NOMO-1 (cell line): ENCODE measurements at regions not wholly inside any gene's neighbourhood (a gene's known extent, or its start where the extent isn't known, plus 50 kb on each side); places are given as distances from the start of the nearest gene placed in this dataset.

Experiments
- DNase-seq, 2 experiments: peaks; one replicate each; lab custom pipeline; 2025; ENCODE audit not compliant: unreplicated experiment in 2 of 2; lab: John Stamatoyannopoulos, UW

- no peak for DNase-seq
Observed at GRCh38 chr2:150168595-150169236, 318.8 kb downstream of the RND3 start.

- no peak for DNase-seq
Observed at GRCh38 chr2:150167711-150168110, 319.8 kb downstream of the RND3 start.

GRCh38 chr2:150166313-150167051, 321.0 kb downstream of the RND3 start:
- no peak for DNase-seq

GRCh38 chr2:150165988-150166312, 321.5 kb downstream of the RND3 start:
- no peak for DNase-seq

GRCh38 chr2:150165442-150165841, 322.0 kb downstream of the RND3 start:
- DNase-seq = no peak

- DNase-seq = no peak
Observed at GRCh38 chr2:150162241-150162942, 325.1 kb downstream of the RND3 start.

- no peak for DNase-seq
Observed at GRCh38 chr2:150160058-150160457, 327.4 kb downstream of the RND3 start.

GRCh38 chr2:150159300-150159699, 328.2 kb downstream of the RND3 start:
- DNase-seq = no peak

GRCh38 chr2:150156876-150157275, 330.6 kb downstream of the RND3 start:
- DNase-seq = no peak

GRCh38 chr2:150156415-150156814, 331.1 kb downstream of the RND3 start:
- no peak for DNase-seq

GRCh38 chr2:150154308-150154797, 333.1 kb downstream of the RND3 start:
- no peak for DNase-seq

- DNase-seq = no peak
Observed at GRCh38 chr2:150153646-150154307, 333.7 kb downstream of the RND3 start.

- no peak for DNase-seq
Observed at GRCh38 chr2:150152230-150152629, 335.2 kb downstream of the RND3 start.

- DNase-seq = no peak
Observed at GRCh38 chr2:150150144-150150543, 337.3 kb downstream of the RND3 start.

GRCh38 chr2:150147889-150148683, 339.4 kb downstream of the RND3 start:
- no peak for DNase-seq

- DNase-seq = no peak
Observed at GRCh38 chr2:150146879-150147278, 340.6 kb downstream of the RND3 start.

GRCh38 chr2:150145299-150145692, 342.2 kb downstream of the RND3 start:
- DNase-seq = no peak

- DNase-seq = no peak
Observed at GRCh38 chr2:150144546-150145298, 342.7 kb downstream of the RND3 start.

- DNase-seq = no peak
Observed at GRCh38 chr2:150143087-150143536, 344.4 kb downstream of the RND3 start.

GRCh38 chr2:150142561-150142960, 344.9 kb downstream of the RND3 start:
- no peak for DNase-seq
